ENCODE measurements at regions not wholly inside any gene's neighbourhood (a gene's known extent, or its start where the extent isn't known, plus 50 kb on each side); places are given as distances from the start of the nearest gene placed in this dataset.
"Not testable (repeated sequence)": the region's sequence is repeated elsewhere in the genome, so short reads cannot be mapped to it uniquely, and the experiment has no call there.

- peaks cover 3% of the 10 kb centered on the region for H3K27me3 ChIP-seq (ENCODE audit: control insufficient read depth, insufficient read depth, low read length)
- H3K4me1 ChIP-seq (ENCODE audit: control insufficient read depth, insufficient read depth, low read length): no peaks in the 10 kb centered on the region
- H3K27ac ChIP-seq (ENCODE audit: low read length): no peak overlapping the region
- Mint-ChIP-seq H3K4me3 (no peak overlapping the region), H3K9me3 (no peaks in the 10 kb centered on the region), H3K4me1 (no peaks in the 10 kb centered on the region), H3K36me3 (no peaks in the 10 kb centered on the region), H3K27ac (no peak overlapping the region), H3K27me3 (ENCODE audit: low read depth in 2 of 2) (peaks cover 0 to 7% of the 10 kb centered on the region in 2 donors)
- no peaks in the 10 kb centered on the region for H3K36me3 ChIP-seq (ENCODE audit: control insufficient read depth, insufficient read depth, low read length)
- ATAC-seq: no peak
- intact Hi-C loops (cut with micrococcal nuclease): no loop called here
- no peaks in the 10 kb centered on the region for H3K9me3 ChIP-seq (ENCODE audit: control insufficient read depth, insufficient read depth, low read length)
- no peak for TF ChIP-seq CTCF (IDR thresholded peaks at IDR 0.05)
- DNase-seq: no peak
- H3K4me3 ChIP-seq (ENCODE audit: low read length): no peak overlapping the region
- WGBS (ENCODE audit: insufficient coverage): 86% methylated on average over 8 of the region's 9 CpGs
Measured at GRCh38 chr2:109724533-109725460, 69.3 kb upstream of the RGPD5 start.

- DNase-seq (no peak), ATAC-seq (no peak)
- Mint-ChIP-seq H3K27ac (no peak overlapping the region), H3K4me3 (no peak overlapping the region), H3K9me3 (no peaks in the 10 kb centered on the region), H3K27me3 (ENCODE audit: low read depth in 2 of 2) (no peaks in the 10 kb centered on the region), H3K36me3 (no peaks in the 10 kb centered on the region), H3K4me1 (no peaks in the 10 kb centered on the region)
- no peaks in the 10 kb centered on the region for H3K36me3 ChIP-seq (ENCODE audit: control insufficient read depth, insufficient read depth, low read length)
- intact Hi-C loops (cut with micrococcal nuclease): no loop called here
- 84% methylated on average over 16 of the region's 16 CpGs for WGBS (ENCODE audit: insufficient coverage)
- no peak overlapping the region for H3K27ac ChIP-seq (ENCODE audit: low read length)
- peaks cover 3% of the 10 kb centered on the region for H3K27me3 ChIP-seq (ENCODE audit: control insufficient read depth, insufficient read depth, low read length)
- no peak for TF ChIP-seq CTCF (IDR thresholded peaks at IDR 0.05)
- no peaks in the 10 kb centered on the region for H3K9me3 ChIP-seq (ENCODE audit: control insufficient read depth, insufficient read depth, low read length)
- H3K4me1 ChIP-seq (ENCODE audit: control insufficient read depth, insufficient read depth, low read length): no peaks in the 10 kb centered on the region
- no peak overlapping the region for H3K4me3 ChIP-seq (ENCODE audit: low read length)
Measured at GRCh38 chr2:109726379-109727270, 67.5 kb upstream of the RGPD5 start.

- no peaks in the 10 kb centered on the region for H3K4me1 Mint-ChIP-seq
- H3K9me3 Mint-ChIP-seq: no peaks in the 10 kb centered on the region
- no peak for TF ChIP-seq CTCF (IDR thresholded peaks at IDR 0.05)
- H3K27me3 ChIP-seq (ENCODE audit: control insufficient read depth, insufficient read depth, low read length): peaks cover 3% of the 10 kb centered on the region
- intact Hi-C loops (cut with micrococcal nuclease): no loop called here
- no peak for ATAC-seq
- DNase-seq: no peak
- peaks cover 0 to 5% of the 10 kb centered on the region in 2 donors for H3K27me3 Mint-ChIP-seq (ENCODE audit: low read depth in 2 of 2)
- H3K4me3 ChIP-seq (ENCODE audit: low read length): no peak overlapping the region
- H3K4me3 Mint-ChIP-seq: no peak overlapping the region
- H3K27ac ChIP-seq (ENCODE audit: low read length): no peak overlapping the region
- no peaks in the 10 kb centered on the region for H3K36me3 ChIP-seq (ENCODE audit: control insufficient read depth, insufficient read depth, low read length)
- no peak overlapping the region for H3K27ac Mint-ChIP-seq
- H3K9me3 ChIP-seq (ENCODE audit: control insufficient read depth, insufficient read depth, low read length): no peaks in the 10 kb centered on the region
- WGBS (ENCODE audit: insufficient coverage): 89% methylated on average over 2 of the region's 4 CpGs
- no peaks in the 10 kb centered on the region for H3K4me1 ChIP-seq (ENCODE audit: control insufficient read depth, insufficient read depth, low read length)
- H3K36me3 Mint-ChIP-seq: no peaks in the 10 kb centered on the region
Measured at GRCh38 chr2:109727929-109728447, 66.1 kb upstream of the RGPD5 start.

GRCh38 chr2:109733746-109734145 is 60.4 kb upstream of the RGPD5 start:
- ATAC-seq; H3K27ac Mint-ChIP-seq; H3K36me3 ChIP-seq (ENCODE audit: control insufficient read depth, insufficient read depth, low read length); H3K4me3 ChIP-seq (ENCODE audit: low read length); H3K9me3 ChIP-seq (ENCODE audit: control insufficient read depth, insufficient read depth, low read length); H3K4me1 ChIP-seq (ENCODE audit: control insufficient read depth, insufficient read depth, low read length); H3K4me3 Mint-ChIP-seq; H3K9me3 Mint-ChIP-seq; intact Hi-C loops (cut with micrococcal nuclease); H3K27me3 ChIP-seq (ENCODE audit: control insufficient read depth, insufficient read depth, low read length); H3K36me3 Mint-ChIP-seq; H3K27ac ChIP-seq (ENCODE audit: low read length); DNase-seq; H3K4me1 Mint-ChIP-seq: not testable (repeated sequence)
- H3K27me3 Mint-ChIP-seq (ENCODE audit: low read depth in 2 of 2): peaks cover 4 to 11% of the 10 kb centered on the region in 2 donors
- WGBS (ENCODE audit: insufficient coverage): 84% methylated on average over 14 of the region's 14 CpGs
